Erythroblast (primary cell): ENCODE measurements at regions not wholly inside any gene's neighbourhood (a gene's known extent, or its start where the extent isn't known, plus 50 kb on each side); places are given as distances from the start of the nearest gene placed in this dataset.

Source experiments
- GATA1 ChIP-seq: IDR thresholded peaks from 2 replicates; pipeline ENCODE4 v1.6.1; 2011; ENCODE audit warnings: low read depth, mild to moderate bottlenecking, control low read depth, low read length, moderate library complexity
- POLR2A ChIP-seq: IDR thresholded peaks from 2 replicates; pipeline ENCODE4 v1.6.1; 2011; ENCODE audit warnings: mild to moderate bottlenecking, low read length

DNA sequence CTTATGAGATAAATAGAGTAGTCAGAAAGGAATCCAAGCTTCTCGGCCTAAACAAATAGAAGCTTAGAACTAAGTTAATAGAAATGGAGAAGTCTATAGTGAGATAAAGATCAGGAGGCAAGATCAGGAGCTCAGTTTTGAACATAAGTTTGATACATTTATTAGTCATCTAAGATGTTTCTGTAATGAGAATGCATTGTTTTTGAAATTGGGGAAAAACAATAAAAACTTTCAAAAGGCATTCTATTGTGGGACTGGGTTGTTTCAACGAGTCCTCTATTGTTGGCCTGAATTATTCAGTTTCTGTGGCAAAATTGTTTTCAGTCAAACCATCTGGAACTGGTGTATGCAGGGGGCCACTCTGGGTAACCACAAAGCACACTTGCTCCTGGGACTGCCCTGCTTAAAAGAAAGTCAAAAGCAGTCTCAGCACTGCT lies 181.0 kb upstream of the CLINT1 start:
- TF ChIP-seq POLR2A = no peak
- TF ChIP-seq GATA1 = no peak
